ENCODE measurements at regions not wholly inside any gene's neighbourhood (a gene's known extent, or its start where the extent isn't known, plus 50 kb on each side); places are given as distances from the start of the nearest gene placed in this dataset.

DNA sequence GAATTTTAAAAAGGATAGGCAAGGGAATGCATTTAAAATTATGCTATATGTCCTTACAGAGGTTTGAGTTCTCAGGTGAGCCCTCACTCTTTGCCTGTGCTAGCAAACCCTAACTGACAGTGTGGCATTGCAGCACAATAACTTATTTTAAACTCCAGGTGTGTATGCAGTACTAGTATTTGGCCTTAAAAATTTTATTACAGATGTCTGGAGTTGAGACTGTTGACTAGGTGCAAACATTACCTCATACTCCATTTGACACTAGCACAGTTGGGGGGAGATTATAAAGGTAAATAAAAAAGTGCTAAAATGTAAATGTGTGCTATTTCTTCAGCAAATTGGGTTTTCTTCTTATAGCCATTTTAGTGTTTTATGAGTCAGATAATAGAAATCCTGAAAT is 407.7 kb downstream of the SH3GL2 start:
- no TSS peak for BruUV-seq (replicated peaks)

DNA sequence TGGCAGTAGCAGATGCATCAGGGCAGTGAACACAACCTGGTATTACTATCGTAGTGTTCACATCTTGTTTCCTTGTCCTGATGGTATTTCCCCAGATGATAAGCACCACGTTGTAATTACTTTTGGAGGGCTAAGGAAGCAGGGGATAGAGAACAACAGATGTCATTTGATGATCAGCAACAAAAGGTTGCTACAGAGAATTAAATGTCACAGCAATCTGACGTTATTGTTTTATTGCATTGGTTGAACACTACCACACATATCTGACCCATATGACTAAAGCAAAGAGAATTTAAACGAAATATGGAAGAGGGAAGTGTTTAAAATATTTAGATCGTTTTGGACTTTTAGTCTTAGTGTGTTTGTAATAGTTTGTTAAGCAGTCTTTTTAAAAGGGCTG is 408.3 kb downstream of the SH3GL2 start:
- no peak for ATAC-seq
- Histone ChIP-seq H3K4me2 (ENCODE audit: low read length) (no peak overlapping the region), H3K27ac (ENCODE audit: low read length) (no peak overlapping the region), H2AFZ (ENCODE audit: low read length) (no peak overlapping the region), H3K4me3 (ENCODE audit: low read length) (no peak overlapping the region), H3K27me3 (ENCODE audit: low read length) (peaks cover 34% of the 10 kb centered on the region), H4K20me1 (ENCODE audit: low read length) (no peaks in the 10 kb centered on the region), H3F3A (ENCODE audit: low read length, unreplicated experiment) (no peaks in the 10 kb centered on the region), H3K9me3 (ENCODE audit: low read length) (no peaks in the 10 kb centered on the region), H3K9ac (ENCODE audit: low read length) (no peak overlapping the region), H3K9me2 (replicated peaks; ENCODE audit: low read length) (no peaks in the 10 kb centered on the region), H3K36me3 (ENCODE audit: low read depth, low read length) (no peaks in the 10 kb centered on the region), H3K4me1 (ENCODE audit: insufficient read depth, low read length) (no peaks in the 10 kb centered on the region), H3K79me2 (ENCODE audit: low read length) (no peaks in the 10 kb centered on the region)
- ChIA-PET POLR2A (ENCODE audit: unreplicated experiment) (no interaction called here), CTCF (no interaction called here)
- BruUV-seq (replicated peaks) = no TSS peak
- intact Hi-C loops (cut with micrococcal nuclease) = no loop called here
- DNase-seq = no peak
- TF ChIP-seq EZH2phosphoT487 (IDR thresholded peaks at IDR 0.05; ENCODE audit: borderline replicate concordance, low read length) = no peak
- no peak for TF ChIP-seq EZH2 (IDR thresholded peaks at IDR 0.05; ENCODE audit: low read length, unreplicated experiment)
- TF ChIP-seq CTCF (conservative IDR thresholded peaks at IDR 0.05; ENCODE audit: low read depth, low read length) = no peak

More for the DNA sequence above, 407.7 kb downstream of the SH3GL2 start:
- DNase-seq = no peak
- no peak overlapping the region for H3K27ac ChIP-seq (ENCODE audit: low read length)
- no peak overlapping the region for H3K9ac ChIP-seq (ENCODE audit: low read length)
- H3K9me3 ChIP-seq (ENCODE audit: low read length) = no peaks in the 10 kb centered on the region
- POLR2A ChIA-PET (ENCODE audit: unreplicated experiment) = no interaction called here
- H3K4me1 ChIP-seq (ENCODE audit: insufficient read depth, low read length) = no peaks in the 10 kb centered on the region
- peaks cover 34% of the 10 kb centered on the region for H3K27me3 ChIP-seq (ENCODE audit: low read length)
- H4K20me1 ChIP-seq (ENCODE audit: low read length) = no peaks in the 10 kb centered on the region
- no peak overlapping the region for H3K4me3 ChIP-seq (ENCODE audit: low read length)
- intact Hi-C loops (cut with micrococcal nuclease) = no loop called here
- no peak for TF ChIP-seq EZH2phosphoT487 (IDR thresholded peaks at IDR 0.05; ENCODE audit: borderline replicate concordance, low read length)
- no peak for TF ChIP-seq CTCF (conservative IDR thresholded peaks at IDR 0.05; ENCODE audit: low read depth, low read length)
- no peak for TF ChIP-seq EZH2 (IDR thresholded peaks at IDR 0.05; ENCODE audit: low read length, unreplicated experiment)
- ATAC-seq = no peak
- no peak overlapping the region for H2AFZ ChIP-seq (ENCODE audit: low read length)
- H3K36me3 ChIP-seq (ENCODE audit: low read depth, low read length) = no peaks in the 10 kb centered on the region
- no peak overlapping the region for H3K4me2 ChIP-seq (ENCODE audit: low read length)
- no peaks in the 10 kb centered on the region for H3K9me2 ChIP-seq (replicated peaks; ENCODE audit: low read length)
- CTCF ChIA-PET = no interaction called here
- H3F3A ChIP-seq (ENCODE audit: low read length, unreplicated experiment) = no peaks in the 10 kb centered on the region
- no peaks in the 10 kb centered on the region for H3K79me2 ChIP-seq (ENCODE audit: low read length)

DNA sequence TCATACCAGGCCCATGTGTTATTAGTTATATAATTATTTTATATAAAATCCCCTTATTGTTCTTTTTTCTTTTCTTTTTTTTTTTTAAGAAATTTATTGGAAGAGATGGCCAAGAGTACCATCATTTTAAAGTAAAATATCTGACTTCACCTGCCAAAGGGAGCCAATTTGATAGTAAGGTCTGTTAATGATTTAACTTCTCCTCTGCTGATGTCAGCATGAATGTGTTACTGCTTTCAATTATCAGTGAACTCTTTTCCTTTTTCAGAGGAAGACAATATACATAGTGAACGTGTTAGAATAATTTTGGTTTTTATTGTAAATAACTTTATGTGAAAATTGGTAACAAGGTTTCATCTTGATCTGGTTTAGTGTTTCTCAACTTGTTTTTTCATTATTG is 409.6 kb downstream of the SH3GL2 start:
- Histone ChIP-seq H3K79me2 (ENCODE audit: low read length) (no peaks in the 10 kb centered on the region), H3K4me2 (ENCODE audit: low read length) (no peak overlapping the region), H4K20me1 (ENCODE audit: low read length) (no peaks in the 10 kb centered on the region), H3K9me2 (replicated peaks; ENCODE audit: low read length) (no peaks in the 10 kb centered on the region), H3K27ac (ENCODE audit: low read length) (no peak overlapping the region), H3K36me3 (ENCODE audit: low read depth, low read length) (no peaks in the 10 kb centered on the region), H3K9me3 (ENCODE audit: low read length) (no peaks in the 10 kb centered on the region), H2AFZ (ENCODE audit: low read length) (no peak overlapping the region), H3K9ac (ENCODE audit: low read length) (no peak overlapping the region), H3F3A (ENCODE audit: low read length, unreplicated experiment) (no peaks in the 10 kb centered on the region), H3K4me3 (ENCODE audit: low read length) (no peak overlapping the region), H3K27me3 (ENCODE audit: low read length) (peaks cover 37% of the 10 kb centered on the region), H3K4me1 (ENCODE audit: insufficient read depth, low read length) (no peaks in the 10 kb centered on the region)
- no peak for TF ChIP-seq EZH2phosphoT487 (IDR thresholded peaks at IDR 0.05; ENCODE audit: borderline replicate concordance, low read length)
- TF ChIP-seq CTCF (conservative IDR thresholded peaks at IDR 0.05; ENCODE audit: low read depth, low read length) = no peak
- no peak for TF ChIP-seq EZH2 (IDR thresholded peaks at IDR 0.05; ENCODE audit: low read length, unreplicated experiment)
- no peak for DNase-seq
- BruUV-seq (replicated peaks) = no TSS peak
- intact Hi-C loops (cut with micrococcal nuclease) = no loop called here
- ChIA-PET CTCF (no interaction called here), POLR2A (ENCODE audit: unreplicated experiment) (no interaction called here)
- ATAC-seq = no peak
